Hippocampal formation (tissue), 2 donors: ENCODE measurements at regions not wholly inside any gene's neighbourhood (a gene's known extent, or its start where the extent isn't known, plus 50 kb on each side); places are given as distances from the start of the nearest gene placed in this dataset.

Source experiments
- DNase-seq, 2 donors: peaks; one replicate each; lab custom pipeline; 2025; lab: John Stamatoyannopoulos, UW

- no peak for DNase-seq
Observed at GRCh38 chr12:34291001-34291400, 268.7 kb downstream of the ALG10 start.

GRCh38 chr12:34291426-34291901 is 269.2 kb downstream of the ALG10 start:
- no peak for DNase-seq

GRCh38 chr12:34292736-34293625 is 270.7 kb downstream of the ALG10 start:
- no peak for DNase-seq

- DNase-seq: no peak
Observed at GRCh38 chr12:34294137-34294536, 271.8 kb downstream of the ALG10 start.

- no peak for DNase-seq
Observed at GRCh38 chr12:34294671-34295365, 272.5 kb downstream of the ALG10 start.

GRCh38 chr12:34295366-34296142 is 273.3 kb downstream of the ALG10 start:
- no peak for DNase-seq

- DNase-seq: no peak
Observed at GRCh38 chr12:34296143-34297041, 274.1 kb downstream of the ALG10 start.

GRCh38 chr12:34297126-34297789 is 275.0 kb downstream of the ALG10 start:
- no peak for DNase-seq

GRCh38 chr12:34297790-34298164 is 275.5 kb downstream of the ALG10 start:
- DNase-seq: no peak

- no peak for DNase-seq
Observed at GRCh38 chr12:34298176-34298970, 276.1 kb downstream of the ALG10 start.

GRCh38 chr12:34298971-34299801 is 276.9 kb downstream of the ALG10 start:
- DNase-seq: no peak

- DNase-seq: no peak
Observed at GRCh38 chr12:34299802-34300193, 277.5 kb downstream of the ALG10 start.

- no peak for DNase-seq
Observed at GRCh38 chr12:34300376-34301250, 278.3 kb downstream of the ALG10 start.

GRCh38 chr12:34301251-34302130 is 279.2 kb downstream of the ALG10 start:
- DNase-seq: no peak

- no peak for DNase-seq
Observed at GRCh38 chr12:34302131-34302885, 280.0 kb downstream of the ALG10 start.
